ENCODE measurements at regions not wholly inside any gene's neighbourhood (a gene's known extent, or its start where the extent isn't known, plus 50 kb on each side); places are given as distances from the start of the nearest gene placed in this dataset.
"Not testable (repeated sequence)": the region's sequence is repeated elsewhere in the genome, so short reads cannot be mapped to it uniquely, and the experiment has no call there.

DNA sequence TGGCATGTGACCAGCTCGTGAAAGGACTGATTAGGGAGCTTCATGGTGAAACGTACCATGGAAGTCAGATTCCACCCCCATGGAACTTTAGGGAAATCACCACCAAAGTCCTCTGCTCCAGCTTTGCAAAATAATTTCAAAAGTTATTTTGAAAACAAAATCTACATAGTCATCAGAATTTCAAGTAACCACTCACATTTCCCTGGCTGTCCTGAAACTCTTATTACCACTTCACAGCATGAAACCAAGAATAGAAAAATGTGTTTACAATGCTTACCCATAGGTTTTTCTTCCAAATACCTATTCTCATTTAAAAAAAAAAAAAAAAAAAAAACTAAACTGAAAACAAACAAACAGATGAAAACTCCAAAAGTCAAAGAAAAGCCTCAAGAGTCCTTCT, 198.7 kb downstream of the PDGFRA start:
- DNase-seq (ENCODE audit: low read depth in 1 of 2, low spot score in 2 of 2): no peak

GRCh38 chr4:54428940-54429339, 199.8 kb downstream of the PDGFRA start:
- H3K4me3 ChIP-seq: no peak overlapping the region
- DNase-seq (ENCODE audit: low read depth in 1 of 2, low spot score in 2 of 2): no peak
- no peak overlapping the region for H3K27ac ChIP-seq
- H3K4me1 ChIP-seq (replicated peaks): no peaks in the 10 kb centered on the region
- no peaks in the 10 kb centered on the region for H3K36me3 ChIP-seq
- H3K9me3 ChIP-seq (replicated peaks): no peaks in the 10 kb centered on the region
- H3K27me3 ChIP-seq (replicated peaks): peaks cover 3% of the 10 kb centered on the region; the same call in 1 of the 2 replicates

More for the DNA sequence above, 198.7 kb downstream of the PDGFRA start:
- H3K27me3 ChIP-seq (replicated peaks): peaks cover 3% of the 10 kb centered on the region; the same call in 1 of the 2 replicates
- H3K27ac ChIP-seq: no peak overlapping the region
- H3K36me3 ChIP-seq: no peaks in the 10 kb centered on the region
- H3K9me3 ChIP-seq (replicated peaks): no peaks in the 10 kb centered on the region
- H3K4me1 ChIP-seq (replicated peaks): no peaks in the 10 kb centered on the region
- H3K4me3 ChIP-seq: no peak overlapping the region

GRCh38 chr4:54433686-54434085, 204.6 kb downstream of the PDGFRA start:
- H3K27me3 ChIP-seq (replicated peaks): peaks cover 3% of the 10 kb centered on the region; the same call in 1 of the 2 replicates
- H3K27ac ChIP-seq: no peak overlapping the region
- no peak for DNase-seq (ENCODE audit: low read depth in 1 of 2, low spot score in 2 of 2)
- no peaks in the 10 kb centered on the region for H3K36me3 ChIP-seq
- no peaks in the 10 kb centered on the region for H3K4me1 ChIP-seq (replicated peaks)
- no peaks in the 10 kb centered on the region for H3K9me3 ChIP-seq (replicated peaks)
- no peak overlapping the region for H3K4me3 ChIP-seq

DNA sequence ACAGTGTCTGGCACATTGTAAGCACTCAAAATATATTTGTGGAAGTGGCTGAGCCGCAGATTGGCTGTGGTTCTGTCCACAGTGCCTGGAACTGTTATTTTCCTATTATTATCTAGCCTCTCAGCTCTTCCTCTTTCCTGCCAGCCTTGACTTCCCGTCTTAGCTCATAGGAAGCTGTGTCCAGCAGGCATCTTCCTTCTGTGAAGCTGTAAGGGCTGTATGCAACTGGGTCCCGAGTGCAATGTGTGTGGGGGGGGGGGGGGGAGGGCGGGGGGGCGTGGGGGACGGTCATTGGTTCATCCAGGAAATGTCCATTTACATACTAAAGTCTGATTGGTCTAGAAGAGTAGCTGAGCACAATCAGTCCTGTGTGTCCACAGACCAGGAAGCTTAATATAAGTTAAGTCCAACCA, 210.7 kb downstream of the PDGFRA start:
- Histone ChIP-seq H3K27me3 (replicated peaks) (no peaks in the 10 kb centered on the region), H3K9me3 (replicated peaks) (no peaks in the 10 kb centered on the region), H3K4me1 (replicated peaks) (no peaks in the 10 kb centered on the region), H3K4me3 (no peak overlapping the region), H3K36me3 (no peaks in the 10 kb centered on the region), H3K27ac (no peak overlapping the region)
- DNase-seq (ENCODE audit: low read depth in 1 of 2, low spot score in 2 of 2): no peak

- no peaks in the 10 kb centered on the region for H3K36me3 ChIP-seq
Measured at GRCh38 chr4:54440394-54441136, 211.5 kb downstream of the PDGFRA start.

DNA sequence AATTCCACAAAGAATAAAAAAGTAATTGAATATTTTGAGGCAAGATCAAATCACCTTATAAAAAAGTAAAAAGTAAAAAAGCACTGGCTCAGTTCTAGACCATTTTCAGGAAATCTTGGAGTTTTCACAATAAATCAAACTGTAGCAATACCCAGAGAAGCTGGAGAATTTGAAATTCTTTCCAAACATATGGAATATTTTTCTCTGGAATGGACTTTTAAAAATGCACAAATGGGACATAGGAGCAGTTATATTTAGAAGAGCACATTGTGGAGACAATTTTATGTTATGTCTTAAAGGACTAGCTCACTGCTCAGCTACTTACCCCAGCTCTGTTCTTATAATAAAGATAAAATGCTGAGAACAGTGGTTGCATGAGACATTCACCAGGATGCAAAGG, 211.9 kb upstream of the KIT start:
- Histone ChIP-seq H3K4me1 (replicated peaks) (no peaks in the 10 kb centered on the region), H3K27me3 (replicated peaks) (no peaks in the 10 kb centered on the region), H3K27ac (no peak overlapping the region), H3K36me3 (no peaks in the 10 kb centered on the region), H3K4me3 (no peak overlapping the region), H3K9me3 (replicated peaks) (no peaks in the 10 kb centered on the region; the same call in 1 of the 2 replicates)
- no peak for DNase-seq (ENCODE audit: low read depth in 1 of 2, low spot score in 2 of 2)

More at GRCh38 chr4:54440394-54441136, 211.5 kb downstream of the PDGFRA start:
- Histone ChIP-seq H3K27ac (no peak overlapping the region), H3K27me3 (replicated peaks) (no peaks in the 10 kb centered on the region), H3K4me1 (replicated peaks) (no peaks in the 10 kb centered on the region), H3K4me3 (no peak overlapping the region), H3K9me3 (replicated peaks) (no peaks in the 10 kb centered on the region)
- peak in 1 of 2 experiments; percentile 10 for DNase-seq (ENCODE audit: low read depth in 1 of 2, low spot score in 2 of 2)

DNA sequence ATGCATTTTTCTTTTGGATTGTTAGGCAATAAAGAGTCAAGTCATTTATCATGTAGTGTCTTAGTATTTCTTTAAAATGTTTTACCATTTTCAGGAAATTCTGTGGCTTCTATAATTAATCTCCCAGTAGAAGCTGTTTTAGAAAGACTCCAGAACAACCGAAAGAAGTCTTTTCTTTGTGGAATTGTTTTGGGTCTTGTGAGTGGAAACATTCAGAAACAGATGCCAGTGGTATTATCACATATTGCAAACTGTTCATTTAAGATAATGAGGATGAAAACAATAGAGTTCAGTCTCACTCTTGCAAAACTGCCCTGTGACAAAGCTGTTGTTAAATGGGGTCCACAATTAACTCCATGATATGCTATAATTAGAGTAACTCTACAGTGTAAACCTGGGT, 211.2 kb upstream of the KIT start:
- DNase-seq (ENCODE audit: low read depth in 1 of 2, low spot score in 2 of 2): no peak
- Histone ChIP-seq H3K4me1 (replicated peaks) (no peaks in the 10 kb centered on the region), H3K4me3 (no peak overlapping the region), H3K36me3 (no peaks in the 10 kb centered on the region), H3K27me3 (replicated peaks) (no peaks in the 10 kb centered on the region), H3K9me3 (replicated peaks) (no peaks in the 10 kb centered on the region; the same call in 1 of the 2 replicates), H3K27ac (no peak overlapping the region)

DNA sequence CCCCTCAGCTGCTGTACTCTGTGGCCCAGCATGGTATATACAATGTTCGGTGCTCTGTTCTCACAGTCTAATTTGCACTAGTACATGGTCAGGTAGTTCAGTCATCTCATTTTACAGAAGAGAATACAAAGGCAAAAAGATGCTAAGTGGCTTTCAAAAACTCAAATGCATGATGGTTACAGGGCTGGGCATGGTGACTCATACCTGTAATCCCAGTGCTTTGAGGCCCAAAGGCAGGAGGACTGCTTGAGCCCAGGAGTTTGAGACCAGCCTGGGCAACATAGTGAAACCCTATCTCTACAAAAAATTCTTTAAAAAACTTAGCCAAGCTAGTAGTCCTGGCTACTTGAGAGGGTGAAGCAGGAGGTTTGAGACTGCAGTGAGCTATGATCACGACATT, 210.5 kb upstream of the KIT start:
- H3K4me3 ChIP-seq: no peak overlapping the region
- no peak for DNase-seq (ENCODE audit: low read depth in 1 of 2, low spot score in 2 of 2)
- no peaks in the 10 kb centered on the region; the same call in 1 of the 2 replicates for H3K9me3 ChIP-seq (replicated peaks)
- no peaks in the 10 kb centered on the region for H3K27me3 ChIP-seq (replicated peaks)
- no peak overlapping the region for H3K27ac ChIP-seq
- no peaks in the 10 kb centered on the region for H3K36me3 ChIP-seq
- no peaks in the 10 kb centered on the region for H3K4me1 ChIP-seq (replicated peaks)

- Histone ChIP-seq H3K27ac (no peak overlapping the region), H3K36me3 (no peaks in the 10 kb centered on the region), H3K4me3 (no peak overlapping the region), H3K4me1 (replicated peaks) (no peaks in the 10 kb centered on the region), H3K27me3 (replicated peaks) (peaks cover 4% of the 10 kb centered on the region; the same call in 1 of the 2 replicates), H3K9me3 (replicated peaks) (no peaks in the 10 kb centered on the region; the same call in 1 of the 2 replicates)
- no peak for DNase-seq (ENCODE audit: low read depth in 1 of 2, low spot score in 2 of 2)
Measured at GRCh38 chr4:54449999-54450398, 207.8 kb upstream of the KIT start.

DNA sequence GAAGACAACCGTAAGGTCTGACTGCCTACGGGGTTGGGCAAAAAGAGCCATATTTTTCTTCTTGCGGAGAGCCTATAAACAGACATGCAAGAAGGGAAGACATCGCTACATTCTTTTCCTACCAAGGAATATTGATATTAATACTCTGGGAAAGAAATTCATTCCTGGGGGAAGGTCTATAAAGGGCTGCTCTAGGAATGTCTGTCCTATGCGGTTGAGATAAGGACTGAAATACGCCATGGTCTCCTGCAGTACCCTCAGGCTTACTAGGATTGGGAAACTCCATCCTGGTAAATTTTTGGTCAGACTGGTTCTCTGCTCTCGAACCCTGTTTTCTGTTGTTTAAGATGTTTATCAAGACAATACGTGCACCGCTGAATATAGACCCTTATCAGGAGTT, 190.8 kb upstream of the KIT start:
- H3K36me3 ChIP-seq; H3K9me3 ChIP-seq (replicated peaks); H3K4me3 ChIP-seq; H3K27ac ChIP-seq; H3K27me3 ChIP-seq (replicated peaks); H3K4me1 ChIP-seq (replicated peaks); DNase-seq (ENCODE audit: low read depth in 1 of 2, low spot score in 2 of 2): not testable (repeated sequence)

DNA sequence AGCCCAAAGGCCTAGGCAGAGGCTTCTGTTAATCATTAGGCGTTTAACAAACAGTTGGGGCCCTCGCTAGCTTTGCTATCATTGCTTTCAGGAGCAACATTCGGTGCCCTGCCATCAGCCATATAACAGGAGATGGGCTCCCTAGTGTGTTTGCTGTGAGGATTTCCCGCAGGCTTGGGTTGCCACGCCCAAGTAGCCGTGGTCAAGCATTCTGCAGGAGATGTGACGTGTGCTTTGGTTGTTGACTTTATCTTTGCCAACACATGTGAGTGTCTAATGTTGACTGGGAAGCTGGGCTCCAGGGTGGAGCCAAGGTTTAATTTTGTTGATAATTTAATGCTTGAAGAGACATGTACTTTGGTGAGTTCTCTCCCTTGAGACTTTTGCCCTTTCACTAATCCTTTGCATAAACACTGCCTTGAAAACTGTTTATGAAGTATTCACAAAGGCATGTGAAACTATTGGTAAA, 184.6 kb upstream of the KIT start:
- DNase-seq (ENCODE audit: low read depth in 1 of 2, low spot score in 2 of 2): no peak
- no peak overlapping the region for H3K4me3 ChIP-seq
- no peaks in the 10 kb centered on the region for H3K4me1 ChIP-seq (replicated peaks)
- H3K9me3 ChIP-seq (replicated peaks): no peaks in the 10 kb centered on the region
- H3K27ac ChIP-seq: no peak overlapping the region
- no peaks in the 10 kb centered on the region for H3K36me3 ChIP-seq
- no peaks in the 10 kb centered on the region for H3K27me3 ChIP-seq (replicated peaks)

GRCh38 chr4:54473798-54474197, 184.0 kb upstream of the KIT start:
- Histone ChIP-seq H3K4me1 (replicated peaks) (no peaks in the 10 kb centered on the region), H3K27ac (no peak overlapping the region), H3K36me3 (no peaks in the 10 kb centered on the region), H3K4me3 (no peak overlapping the region), H3K9me3 (replicated peaks) (no peaks in the 10 kb centered on the region), H3K27me3 (replicated peaks) (no peaks in the 10 kb centered on the region)
- DNase-seq (ENCODE audit: low read depth in 1 of 2, low spot score in 2 of 2): no peak

DNA sequence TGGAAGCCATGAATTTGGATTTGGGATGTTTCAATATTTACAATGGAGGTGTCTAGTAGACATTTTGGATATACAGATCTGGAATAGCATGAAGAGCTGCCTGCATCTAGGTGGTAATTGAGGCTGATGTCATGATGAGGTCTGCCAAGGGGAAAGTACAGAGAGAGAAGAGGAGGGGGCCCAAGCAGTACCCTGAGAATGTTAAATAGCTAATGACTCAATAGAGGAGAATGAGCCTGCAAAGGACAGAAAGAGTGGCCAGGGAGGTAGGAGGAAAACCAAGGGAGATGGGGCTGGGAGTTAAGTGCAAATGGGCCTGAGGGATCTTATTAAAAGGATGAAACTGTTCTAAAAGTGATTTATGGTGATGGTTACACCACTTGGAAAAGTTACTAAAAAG, 182.2 kb upstream of the KIT start:
- no peaks in the 10 kb centered on the region for H3K4me1 ChIP-seq (replicated peaks)
- H3K36me3 ChIP-seq: no peaks in the 10 kb centered on the region
- no peak overlapping the region for H3K27ac ChIP-seq
- H3K4me3 ChIP-seq: no peak overlapping the region
- H3K9me3 ChIP-seq (replicated peaks): no peaks in the 10 kb centered on the region
- H3K27me3 ChIP-seq (replicated peaks): no peaks in the 10 kb centered on the region
- DNase-seq (ENCODE audit: low read depth in 1 of 2, low spot score in 2 of 2): no peak

DNA sequence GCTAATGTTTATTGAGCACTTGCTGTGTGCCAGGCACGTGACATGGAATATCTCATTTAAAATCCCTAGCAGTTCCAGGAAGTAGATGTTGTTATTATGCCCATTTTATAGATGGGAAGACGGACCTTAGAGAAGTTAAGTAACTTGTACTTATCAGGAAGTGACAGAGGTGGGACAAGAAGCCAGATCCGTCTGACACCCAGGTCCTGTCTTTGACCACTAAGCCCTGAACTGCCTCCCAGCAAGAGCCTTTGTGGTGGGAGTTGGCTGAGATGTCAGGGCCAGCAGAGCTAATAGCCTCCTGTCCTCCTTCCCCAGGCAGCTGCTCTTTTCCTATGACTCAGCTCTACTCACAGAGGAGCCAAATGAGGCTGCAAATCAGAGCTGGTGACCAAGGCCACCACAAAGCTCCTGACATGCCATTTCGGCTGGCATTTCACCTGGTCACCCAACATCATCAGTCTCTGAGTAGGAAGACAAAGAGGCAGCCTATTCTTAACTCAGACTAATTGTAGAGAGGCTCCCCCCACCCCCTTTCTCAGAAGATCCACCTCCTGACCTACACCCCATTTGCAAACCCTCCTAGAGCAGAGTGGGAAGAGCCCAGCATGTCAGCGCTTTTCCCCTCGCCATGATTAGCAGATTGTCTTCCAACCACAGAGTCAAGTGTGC, 175.1 kb upstream of the KIT start:
- no peak overlapping the region for H3K4me3 ChIP-seq
- no peaks in the 10 kb centered on the region for H3K4me1 ChIP-seq (replicated peaks)
- H3K27ac ChIP-seq: no peak overlapping the region
- no peak for DNase-seq (ENCODE audit: low read depth in 1 of 2, low spot score in 2 of 2)
- H3K27me3 ChIP-seq (replicated peaks): no peaks in the 10 kb centered on the region
- H3K9me3 ChIP-seq (replicated peaks): no peaks in the 10 kb centered on the region
- H3K36me3 ChIP-seq: no peaks in the 10 kb centered on the region

All from SJSA1 (cell line).